H1 (cell line): ENCODE measurements at regions not wholly inside any gene's neighbourhood (a gene's known extent, or its start where the extent isn't known, plus 50 kb on each side); places are given as distances from the start of the nearest gene placed in this dataset.

Experiments
- CTCF ChIA-PET: fragments of 300-600 bp; sonication (Branson Sonifier 250); formaldehyde crosslinking; loops from one replicate; lab custom pipeline; 2021; ENCODE audit not compliant: partially characterized antibody; lab: Charles Lee
- POLR2A ChIA-PET: fragments of 300-600 bp; sonication (Branson Sonifier 250); formaldehyde crosslinking; loops from one replicate; lab custom pipeline; 2021; ENCODE audit warnings: inconsistent platforms; ENCODE audit not compliant: partially characterized antibody; lab: Charles Lee
- DNase-seq, 2 experiments: peaks; one replicate each; pipeline versions ENCODE4 v3.0.0 to v3.0.0-alpha.2; 2010 to 2022; ENCODE audit warnings: low spot score in 2 of 2, low read depth in 1 of 2, mixed read lengths in 1 of 2
- FAIRE-seq: peaks from 2 replicates; lab custom pipeline; 2011; peaks lifted over from hg19 to GRCh38; lab: Jason Lieb, UNC
- H2AFZ ChIP-seq: 2 replicates; pipeline ENCODE4 v1.8.1; 2012; ENCODE audit warnings: low read length, inconsistent platforms
- H2AK5ac ChIP-seq: 2 replicates; pipeline ENCODE4 v1.6.1; 2013; ENCODE audit warnings: low read depth, low read length
- H2BK120ac ChIP-seq: replicated peaks from 2 replicates; pipeline ENCODE3; 2013; ENCODE audit warnings: low read depth, low read length, inconsistent platforms
- H2BK12ac ChIP-seq: 2 replicates; pipeline ENCODE4 v1.6.1; 2013; ENCODE audit warnings: low read depth, low read length
- H2BK15ac ChIP-seq: 2 replicates; pipeline ENCODE4 v1.6.1; 2013; ENCODE audit warnings: low read length
- H2BK20ac ChIP-seq: 2 replicates; pipeline ENCODE4 v1.6.1; 2013; ENCODE audit warnings: low read length
- H2BK5ac ChIP-seq: 2 replicates; pipeline ENCODE4 v1.6.1; 2013; ENCODE audit warnings: low read depth, low read length
- H3K14ac ChIP-seq: 2 replicates; pipeline ENCODE4 v1.6.1; 2013; ENCODE audit warnings: inconsistent platforms; ENCODE audit not compliant: insufficient read length
- H3K18ac ChIP-seq: 2 replicates; pipeline ENCODE4 v1.6.1; 2013; ENCODE audit warnings: low read length; ENCODE audit errors: extremely low read depth
- H3K23ac ChIP-seq: 2 replicates; pipeline ENCODE4 v1.6.1; 2013; ENCODE audit warnings: inconsistent platforms; ENCODE audit not compliant: insufficient read length
- H3K23me2 ChIP-seq: 2 replicates; pipeline ENCODE4 v1.6.1; 2013; ENCODE audit warnings: low read depth, low read length
- H3K27ac ChIP-seq: 2 replicates; pipeline ENCODE4 v1.6.1; 2011; ENCODE audit warnings: low read depth, low read length, inconsistent platforms
- H3K27me3 ChIP-seq, 4 experiments: replicated peaks in 1 of 4; 1 replicate in 1 of 4; 2 replicates in 3 of 4; pipeline versions ENCODE4 v1.6.1 to v1.8.1; 2011 to 2013; ENCODE audit warnings: low read length in 3 of 4, mild to moderate bottlenecking in 3 of 4, inconsistent platforms in 2 of 4, mixed read lengths in 2 of 4, moderate library complexity in 1 of 4; ENCODE audit not compliant: control insufficient read depth in 3 of 4, insufficient read depth in 3 of 4; ENCODE audit errors: extremely low read depth in 1 of 4
- H3K36me3 ChIP-seq, 4 experiments: 2 replicates each; pipeline versions ENCODE4 v1.6.1 to v1.8.1; 2011 to 2013; ENCODE audit warnings: mild to moderate bottlenecking in 4 of 4, low read length in 3 of 4, moderate library complexity in 2 of 4, control low read depth in 1 of 4, inconsistent platforms in 1 of 4; ENCODE audit not compliant: insufficient read depth in 4 of 4, control insufficient read depth in 2 of 4
- H3K4ac ChIP-seq: replicated peaks from 2 replicates; pipeline ENCODE3; 2013; ENCODE audit warnings: low read length, low read depth, mixed read lengths, inconsistent platforms; ENCODE audit not compliant: insufficient read length
- H3K4me1 ChIP-seq, 4 experiments: replicated peaks in 1 of 4; 1 replicate in 1 of 4; 2 replicates in 3 of 4; pipeline versions ENCODE4 v1.6.1 to v1.8.1; 2011 to 2013; ENCODE audit warnings: low read length in 3 of 4, inconsistent platforms in 2 of 4, mixed read lengths in 1 of 4; ENCODE audit not compliant: insufficient read depth in 4 of 4, control insufficient read depth in 3 of 4
- H3K4me2 ChIP-seq, 2 experiments: 2 replicates each; pipeline versions ENCODE4 v1.6.1 to v1.8.1; 2011 to 2013; ENCODE audit warnings: low read depth in 2 of 2, low read length in 2 of 2, control low read depth in 1 of 2, inconsistent platforms in 1 of 2, mild to moderate bottlenecking in 1 of 2; ENCODE audit not compliant: insufficient read depth in 1 of 2
- H3K4me3 ChIP-seq, 4 experiments: fragments of 200-600, 300-600 bp in 1 of 4; sonication (generic), shearing (Covaris generic), sonication (Bioruptor Twin) in 1 of 4; 2 replicates each; pipeline versions ENCODE4 v1.5.1 to v1.8.1; 2011 to 2016; ENCODE audit warnings: low read length in 4 of 4, low read depth in 3 of 4, control low read depth in 2 of 4, inconsistent platforms in 2 of 4, mild to moderate bottlenecking in 2 of 4, mixed read lengths in 1 of 4, moderate library complexity in 1 of 4; ENCODE audit not compliant: insufficient read depth in 2 of 4; ENCODE audit errors: extremely low read depth in 1 of 4
- H3K56ac ChIP-seq: replicated peaks from 2 replicates; pipeline ENCODE3; 2013; ENCODE audit warnings: low read depth, mild to moderate bottlenecking, mixed read lengths, low read length, inconsistent platforms; ENCODE audit not compliant: insufficient read length
- H3K79me1 ChIP-seq: 2 replicates; pipeline ENCODE4 v1.6.1; 2013; ENCODE audit warnings: low read depth, low read length, control low read depth
- H3K79me2 ChIP-seq, 2 experiments: 2 replicates each; pipeline versions ENCODE4 v1.6.1 to v1.8.1; 2012 to 2013; ENCODE audit warnings: low read length in 2 of 2, mild to moderate bottlenecking in 2 of 2, inconsistent platforms in 1 of 2; ENCODE audit not compliant: insufficient read depth in 2 of 2, control insufficient read depth in 1 of 2
- H3K9ac ChIP-seq, 4 experiments: replicated peaks in 1 of 4; 1 replicate in 1 of 4; 2 replicates in 3 of 4; pipeline versions ENCODE4 v1.6.1 to v1.8.1; 2011 to 2013; ENCODE audit warnings: low read depth in 3 of 4, low read length in 3 of 4, control low read depth in 2 of 4, mild to moderate bottlenecking in 2 of 4, moderate library complexity in 2 of 4, inconsistent platforms in 1 of 4; ENCODE audit errors: extremely low read depth in 1 of 4
- H3K9me3 ChIP-seq, 2 experiments: 2 replicates each; pipeline versions ENCODE4 v1.6.1 to v1.8.1; 2012 to 2013; ENCODE audit warnings: mild to moderate bottlenecking in 2 of 2, moderate library complexity in 2 of 2, control low read depth in 1 of 2, inconsistent platforms in 1 of 2, low read depth in 1 of 2, low read length in 1 of 2, mixed read lengths in 1 of 2; ENCODE audit not compliant: insufficient read depth in 2 of 2
- H4K20me1 ChIP-seq, 2 experiments: replicated peaks in 1 of 2; 2 replicates each; pipeline versions ENCODE3 to v1.8.1; 2011 to 2013; ENCODE audit warnings: inconsistent platforms in 2 of 2, low read length in 2 of 2, mild to moderate bottlenecking in 1 of 2; ENCODE audit not compliant: insufficient read depth in 2 of 2, control insufficient read depth in 1 of 2
- H4K5ac ChIP-seq: 2 replicates; pipeline ENCODE4 v1.6.1; 2013; ENCODE audit warnings: low read length, low read depth, mixed read lengths, inconsistent platforms; ENCODE audit not compliant: insufficient read length
- H4K8ac ChIP-seq: 2 replicates; pipeline ENCODE4 v1.8.0; 2013; ENCODE audit warnings: mild to moderate bottlenecking, moderate library complexity, low read length, inconsistent platforms; ENCODE audit not compliant: insufficient read depth; ENCODE audit errors: extremely low read depth
- H4K91ac ChIP-seq: replicated peaks from 2 replicates; pipeline ENCODE3; 2013; ENCODE audit warnings: low read length, mixed read lengths, inconsistent platforms; ENCODE audit not compliant: insufficient read length
- ATF2 ChIP-seq: IDR thresholded peaks from 2 replicates; pipeline ENCODE4 v1.6.1; 2012; ENCODE audit warnings: low read length, inconsistent platforms
- BCL11A ChIP-seq, 2 experiments: IDR thresholded peaks; one replicate each; pipeline ENCODE4 v1.6.1; 2011; ENCODE audit warnings: low read depth in 2 of 2, low read length in 2 of 2, mild to moderate bottlenecking in 2 of 2
- CBX5 ChIP-seq: fragments of 300-800, 300-1000 bp; sonication (generic); IDR thresholded peaks from 2 replicates; pipeline ENCODE4 v1.7.1; 2016; ENCODE audit warnings: antibody characterized with exemption, low read length, low read depth
- CHD1 ChIP-seq: IDR thresholded peaks from 2 replicates; pipeline ENCODE4 v1.6.1; 2012; ENCODE audit warnings: low read depth, low read length, improper control_type of control experiment
- CHD2 ChIP-seq: IDR thresholded peaks from 2 replicates; pipeline ENCODE4 v1.6.1; 2012; ENCODE audit warnings: low read length, improper control_type of control experiment
- CREB1 ChIP-seq: IDR thresholded peaks from 2 replicates; pipeline ENCODE4 v1.6.1; 2012; ENCODE audit warnings: inconsistent platforms
- MAX ChIP-seq: IDR thresholded peaks from 2 replicates; pipeline ENCODE4 v1.6.1; 2012; ENCODE audit warnings: inconsistent platforms
- RFX5 ChIP-seq: IDR thresholded peaks from 2 replicates; pipeline ENCODE4 v1.6.1; 2011; ENCODE audit warnings: low read depth, low read length, improper control_type of control experiment, borderline replicate concordance
- SUZ12 ChIP-seq: fragments of 200-600 bp; sonication (generic); IDR thresholded peaks from 2 replicates; pipeline ENCODE4 v1.6.1; 2012; ENCODE audit warnings: mild to moderate bottlenecking, inconsistent platforms, low read length, moderate library complexity, mixed read lengths
- TBP ChIP-seq: IDR thresholded peaks from 2 replicates; pipeline ENCODE4 v1.6.1; 2011; ENCODE audit warnings: low read depth, low read length, improper control_type of control experiment
- TCF12 ChIP-seq: IDR thresholded peaks from 2 replicates; pipeline ENCODE4 v1.6.1; 2011; ENCODE audit warnings: low read depth, mild to moderate bottlenecking, low read length
- WGBS, 2 experiments: shearing (Covaris generic) in 1 of 2; methylation state at CpG; one replicate each; pipeline versions ENCODE4 v1.1.6 to v1.1.7; 2013 to 2015; ENCODE audit warnings: low lambda C conversion rate in 2 of 2, mixed read lengths in 2 of 2, inconsistent platforms in 1 of 2, low coverage in 1 of 2, missing lambda C conversion rate in 1 of 2; ENCODE audit not compliant: insufficient replicate concordance in 2 of 2, insufficient coverage in 1 of 2, insufficient read length in 1 of 2; ENCODE audit errors: extremely low coverage in 1 of 2, missing lambda C conversion rate in 1 of 2; 5-methylcytosine and 5-hydroxymethylcytosine counted together

GRCh38 chr20:48454671-48455490 lies 372.9 kb downstream of the PREX1 start:
- WGBS, 2 experiments: 89% methylated on average over 9 of the region's 14 CpGs; no CpG with 5 or more reads in 1 of the 2 experiments
- H2BK120ac ChIP-seq: no peak overlapping the region
- TF ChIP-seq CREB1 (no peak), CBX5 (no peak), SUZ12 (no peak), RFX5 (no peak), CHD1 (no peak), ATF2 (no peak), TBP (no peak), CHD2 (no peak), MAX (no peak), BCL11A (IDR thresholded peaks at IDR 0.05; ENCODE audit: low read depth in 2 of 2, low read length in 2 of 2) (no peak), TCF12 (no peak)

More at GRCh38 chr20:48454671-48455490, 372.9 kb downstream of the PREX1 start:
- H4K91ac ChIP-seq: peak overlapping the region; percentile 7
- H3K23me2 ChIP-seq: peaks cover 6% of the 10 kb centered on the region; the same call in 1 of the 2 replicates
- no peak overlapping the region for H2AFZ ChIP-seq
- peaks cover 0 to 6% (median 1%) of the 10 kb centered on the region in 4 experiments; a peak in 3 of 7 replicates for H3K4me1 ChIP-seq
- H3K79me1 ChIP-seq: no peaks in the 10 kb centered on the region
- no peak for FAIRE-seq
- no peaks in the 10 kb centered on the region for H4K20me1 ChIP-seq
- H3K4me2 ChIP-seq: no peak overlapping the region
- no peak for DNase-seq
- ChIA-PET CTCF (interaction anchor here (1.0 to 1.3 kb wide), 2 partner anchors 17 to 165 kb away, joined by 3 to 4 read pairs; no protein-coding TSS in a partner anchor), POLR2A (no interaction called here)
- H3K79me2 ChIP-seq: no peaks in the 10 kb centered on the region
- H2BK15ac ChIP-seq: no peak overlapping the region
- no peak overlapping the region for H2BK20ac ChIP-seq
- H3K27ac ChIP-seq: no peak overlapping the region
- H2BK5ac ChIP-seq: no peak overlapping the region
- H3K27me3 ChIP-seq: no peaks in the 10 kb centered on the region
- H3K9me3 ChIP-seq: peaks cover 0 to 2% of the 10 kb centered on the region in 2 experiments; a peak in 1 of 4 replicates
- H2AK5ac ChIP-seq: no peak overlapping the region
- no peaks in the 10 kb centered on the region; a peak in 1 of 8 replicates for H3K36me3 ChIP-seq
- no peak overlapping the region for H4K5ac ChIP-seq
- H3K56ac ChIP-seq: no peak overlapping the region
- no peak overlapping the region for H3K23ac ChIP-seq
- H3K14ac ChIP-seq: no peak overlapping the region
- H3K4ac ChIP-seq: no peak overlapping the region
- H3K18ac ChIP-seq: no peak overlapping the region
- H3K9ac ChIP-seq: no peak overlapping the region
- peak overlapping the region; percentile 23; the same call in 1 of the 2 replicates for H2BK12ac ChIP-seq
- H4K8ac ChIP-seq: no peak overlapping the region
- H3K4me3 ChIP-seq: no peak overlapping the region
